ELF-1 (cell line): ENCODE measurements at regions not wholly inside any gene's neighbourhood (a gene's known extent, or its start where the extent isn't known, plus 50 kb on each side); places are given as distances from the start of the nearest gene placed in this dataset.

Experiments
- DNase-seq: peaks from one replicate; pipeline ENCODE4 v3.0.0-alpha.2; 2016; ENCODE audit warnings: low read depth, low spot score

DNA sequence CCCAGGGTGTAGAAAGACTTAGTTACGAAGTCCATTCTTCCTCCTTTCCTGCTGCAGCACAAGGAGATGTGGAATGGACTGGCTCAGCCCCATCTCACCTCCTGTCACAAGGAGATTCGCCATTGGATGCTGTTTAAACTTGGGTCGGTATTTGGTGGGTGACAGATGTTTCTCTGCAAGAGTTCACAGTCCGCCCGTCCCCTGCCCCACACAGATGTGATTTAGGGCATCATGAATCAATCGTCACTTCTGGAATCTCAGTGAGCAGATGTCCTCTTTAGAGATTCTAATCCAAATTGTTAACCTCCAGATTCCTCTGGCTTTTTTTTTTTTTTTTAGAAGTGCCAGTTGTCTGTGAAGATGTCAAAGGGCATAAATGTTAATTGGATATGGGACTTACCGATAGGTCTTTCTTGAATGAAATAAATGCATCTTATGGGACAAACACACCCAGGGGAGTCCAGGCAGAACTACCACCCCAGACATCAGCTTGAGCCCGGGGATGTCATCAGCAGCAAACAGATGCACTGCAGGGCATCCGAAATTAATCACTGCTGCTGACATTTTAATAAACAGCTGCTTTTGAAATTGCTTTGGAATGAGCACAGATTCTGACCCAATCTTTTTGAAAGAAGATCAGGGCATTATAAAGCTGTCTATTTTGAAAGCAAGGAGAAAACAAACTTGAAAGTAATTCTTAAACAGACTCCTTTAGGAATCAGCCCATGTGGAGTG is 117.6 kb upstream of the CDH4 start:
- DNase-seq, result no peak

DNA sequence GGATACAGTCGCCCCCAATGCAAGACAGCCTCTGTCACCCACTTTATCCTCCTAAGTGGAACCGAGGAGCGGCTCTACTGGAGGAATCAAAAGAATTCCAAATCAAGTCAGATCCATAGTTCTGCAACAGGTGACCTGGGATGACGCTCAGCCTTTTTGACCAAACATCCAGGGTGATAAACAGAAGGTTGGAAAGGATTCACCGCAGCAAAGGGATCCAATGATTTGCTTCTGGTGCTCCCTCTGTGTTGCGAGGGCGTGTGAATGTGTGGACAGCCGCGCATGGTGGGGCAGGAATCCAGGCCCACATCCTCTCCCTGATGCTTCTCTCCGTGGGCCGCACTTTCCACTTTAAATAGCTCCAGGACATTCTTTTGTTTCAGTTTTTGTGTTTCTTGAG is 116.8 kb upstream of the CDH4 start:
- DNase-seq, result no peak

DNA sequence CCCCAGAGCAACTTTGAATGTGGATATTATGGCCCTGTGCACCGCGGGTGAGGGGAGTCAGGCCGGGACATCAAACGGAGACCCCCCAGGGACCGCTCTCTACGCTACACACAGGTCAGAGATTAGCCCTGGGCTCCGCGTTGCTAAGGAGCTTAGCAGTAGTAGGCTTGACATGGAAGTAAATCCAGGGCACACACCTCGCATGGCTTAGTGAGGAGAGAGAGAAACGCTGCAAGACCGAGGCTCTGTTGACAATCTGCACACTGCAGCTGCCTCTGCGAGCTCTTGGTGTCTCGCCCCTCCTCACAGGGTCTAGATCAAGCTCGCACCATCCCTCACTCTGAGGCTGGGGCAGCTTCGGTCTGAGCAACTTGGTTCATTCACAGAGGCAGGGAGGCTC is 116.1 kb upstream of the CDH4 start:
- DNase-seq, result peak; percentile 59

DNA sequence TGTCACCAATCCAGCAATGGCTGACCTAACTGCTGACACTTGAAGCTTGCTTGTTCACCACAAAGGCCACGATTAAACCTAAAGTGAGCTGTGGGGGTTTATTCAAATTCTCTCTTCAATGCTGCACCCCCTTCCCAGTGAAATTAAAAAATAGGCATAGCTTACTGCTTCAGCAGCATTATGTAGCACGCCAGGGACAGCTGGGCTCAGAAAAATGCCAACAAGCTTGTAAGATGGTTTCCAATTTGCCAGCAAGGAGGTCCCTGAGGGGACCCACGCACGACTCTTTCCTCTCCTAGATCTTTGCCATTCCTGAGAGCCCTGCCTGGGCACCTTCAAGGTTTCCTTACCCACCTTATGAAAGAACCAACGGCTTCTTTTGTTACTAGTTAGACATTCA is 113.5 kb upstream of the CDH4 start:
- DNase-seq, result no peak

DNA sequence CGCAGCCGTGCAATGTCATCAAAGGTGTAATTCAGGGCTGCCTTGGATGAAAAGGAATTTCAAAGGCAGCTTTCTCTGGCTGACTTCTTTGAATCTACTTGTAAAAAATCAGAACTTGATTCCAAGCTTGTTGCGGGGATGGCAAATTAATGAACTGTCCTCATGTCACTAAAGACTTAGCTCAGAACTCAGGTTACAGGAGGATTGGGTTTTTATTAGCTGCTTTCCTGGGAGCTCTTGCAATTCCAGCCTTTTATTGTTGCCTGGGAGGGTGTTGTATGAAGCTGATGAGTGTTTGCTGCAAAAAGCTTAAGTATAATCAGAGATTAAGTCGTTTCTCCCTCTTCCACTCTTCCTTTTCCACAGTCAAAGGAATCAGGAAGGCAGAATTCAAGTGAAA is 113.0 kb upstream of the CDH4 start:
- no peak for DNase-seq

DNA sequence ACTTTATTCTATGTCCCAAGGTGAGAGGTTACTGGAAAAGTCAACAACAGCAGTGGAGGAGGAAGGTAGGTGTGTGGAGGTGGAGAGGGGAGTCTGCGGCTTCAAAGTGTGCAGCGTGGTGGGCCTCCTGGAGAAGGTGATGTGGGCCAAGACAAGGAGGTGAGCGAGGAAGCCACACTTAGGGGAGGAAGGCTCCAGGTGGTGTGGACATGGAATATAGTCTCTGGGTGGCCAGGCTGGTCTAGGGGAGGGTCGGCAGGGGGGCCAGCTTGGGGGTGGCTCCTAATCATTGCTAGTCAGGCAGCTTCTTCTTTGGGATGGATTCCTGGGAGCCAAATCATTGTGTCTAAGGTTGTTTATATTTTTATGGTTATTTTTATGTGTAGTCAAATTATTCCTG is 111.5 kb upstream of the CDH4 start:
- no peak for DNase-seq

DNA sequence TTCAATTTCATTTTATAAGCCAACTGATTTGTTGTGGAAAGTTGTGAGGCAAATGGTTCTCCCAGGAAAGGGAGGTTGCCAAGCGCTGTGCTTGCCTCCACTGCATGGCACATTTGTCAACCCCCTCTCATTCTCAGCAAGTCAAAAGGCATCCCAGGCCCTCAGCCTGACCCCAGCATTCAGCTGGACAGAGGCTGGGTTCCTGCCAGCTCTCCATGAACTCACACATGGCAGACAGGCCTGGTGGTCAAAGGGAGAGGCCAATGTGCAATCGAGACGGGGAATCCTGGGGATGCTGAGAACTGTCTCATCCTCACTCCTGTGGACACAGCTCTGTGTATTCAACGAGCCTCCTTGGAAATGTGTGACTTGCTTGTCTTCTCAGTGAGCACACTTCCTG is 106.0 kb upstream of the CDH4 start:
- no peak for DNase-seq

DNA sequence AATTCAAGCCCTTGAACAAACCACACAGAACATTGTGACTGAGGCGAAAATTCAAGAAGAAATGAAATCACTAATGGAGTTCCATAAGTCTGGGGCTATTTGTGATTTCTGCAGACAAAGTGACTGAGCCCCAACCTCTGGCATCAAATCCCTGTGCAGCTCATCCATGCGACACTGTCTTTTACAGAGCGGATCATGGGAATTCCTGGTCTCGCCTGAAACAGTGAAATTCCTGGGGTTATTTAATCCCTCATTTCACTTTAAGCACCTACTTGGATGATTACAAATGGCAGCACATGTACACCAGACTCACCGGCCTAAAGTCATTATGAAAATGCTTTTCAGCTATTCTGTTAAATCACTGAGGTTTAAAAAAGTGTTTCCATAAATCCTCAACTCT is 102.4 kb upstream of the CDH4 start:
- no peak for DNase-seq

DNA sequence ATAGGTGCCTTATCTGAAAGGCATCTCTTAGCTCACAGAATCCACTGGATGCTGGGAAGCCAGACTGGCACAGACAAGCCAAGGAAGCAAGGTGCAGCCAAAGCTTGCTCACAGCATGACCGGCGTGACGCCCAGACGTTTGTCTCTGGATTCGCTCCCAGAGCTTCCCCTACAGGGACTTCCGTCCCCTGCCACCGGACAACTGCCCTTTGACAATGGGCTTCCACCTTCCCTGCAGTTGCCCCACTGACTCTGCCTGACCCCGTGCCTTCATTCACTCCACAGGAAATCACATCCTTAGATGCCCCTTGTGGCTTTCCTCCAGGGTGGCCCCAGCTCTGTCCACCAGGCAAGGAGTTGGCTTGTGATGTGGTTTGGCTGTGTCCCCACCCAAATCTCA is 94.8 kb upstream of the CDH4 start:
- no peak for DNase-seq

DNA sequence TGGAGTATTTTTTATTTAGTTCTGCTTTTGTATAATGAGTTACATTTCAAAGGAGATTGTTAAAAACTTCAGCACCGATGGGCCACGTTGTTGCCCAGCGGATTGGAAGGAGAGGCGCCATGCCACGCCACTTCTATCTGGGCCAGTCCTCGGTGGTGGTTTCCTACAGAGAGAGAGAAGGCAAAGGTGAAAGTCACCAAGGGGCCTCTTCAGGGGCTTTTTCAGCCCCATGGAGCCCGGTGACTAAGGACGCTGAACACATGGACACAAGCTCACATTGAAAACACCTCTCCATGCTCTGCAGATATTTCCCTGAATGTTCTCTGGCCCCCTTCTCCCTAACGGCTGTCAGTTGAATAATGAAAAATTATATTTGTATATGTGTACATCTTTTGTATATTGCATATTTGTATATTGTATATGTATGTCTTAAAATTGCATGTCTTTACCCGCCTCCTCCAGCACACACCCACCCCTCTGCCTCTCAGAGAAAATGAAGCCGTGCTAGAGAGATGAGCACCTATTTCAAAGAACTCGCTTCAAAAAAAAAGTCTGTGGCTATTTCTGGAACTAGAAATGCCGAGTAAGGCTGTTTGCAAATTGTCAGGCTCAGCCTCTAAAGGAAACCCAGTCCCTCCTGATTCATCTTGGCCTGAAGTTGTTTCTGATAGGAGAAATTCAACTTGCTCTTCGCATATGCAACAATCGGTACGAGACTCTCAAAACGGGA is 91.9 kb upstream of the CDH4 start:
- DNase-seq, result no peak

DNA sequence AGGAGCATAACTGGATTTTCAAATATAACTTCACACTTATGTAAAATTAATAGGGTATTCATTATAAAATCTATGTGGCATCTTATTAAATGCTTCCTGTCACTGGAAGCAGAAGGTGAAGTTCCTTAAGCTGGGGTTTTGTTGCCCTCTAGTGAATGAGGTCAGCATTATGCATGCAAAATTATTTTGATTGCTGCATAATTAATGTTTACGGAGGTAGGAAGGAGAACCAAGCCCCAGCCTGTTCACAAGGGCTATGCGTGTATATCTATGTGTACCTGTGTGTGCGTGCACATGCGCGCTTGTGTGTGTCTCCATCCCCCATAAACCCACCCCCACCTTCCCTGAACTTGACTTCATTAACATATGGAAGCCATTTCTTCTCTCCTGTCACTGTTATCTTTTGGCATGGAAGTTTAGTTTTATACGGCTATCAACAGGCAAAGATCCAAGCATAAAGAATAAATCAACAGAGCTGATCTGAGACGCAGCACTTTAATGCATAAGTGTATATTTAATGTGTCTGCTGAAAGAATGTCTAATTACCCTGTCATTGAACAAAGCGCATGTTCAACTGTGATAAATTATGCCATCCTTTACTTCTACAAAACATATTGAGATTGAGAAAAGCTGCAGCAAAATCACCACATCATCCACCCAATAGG is 90.2 kb upstream of the CDH4 start:
- DNase-seq, result no peak

DNA sequence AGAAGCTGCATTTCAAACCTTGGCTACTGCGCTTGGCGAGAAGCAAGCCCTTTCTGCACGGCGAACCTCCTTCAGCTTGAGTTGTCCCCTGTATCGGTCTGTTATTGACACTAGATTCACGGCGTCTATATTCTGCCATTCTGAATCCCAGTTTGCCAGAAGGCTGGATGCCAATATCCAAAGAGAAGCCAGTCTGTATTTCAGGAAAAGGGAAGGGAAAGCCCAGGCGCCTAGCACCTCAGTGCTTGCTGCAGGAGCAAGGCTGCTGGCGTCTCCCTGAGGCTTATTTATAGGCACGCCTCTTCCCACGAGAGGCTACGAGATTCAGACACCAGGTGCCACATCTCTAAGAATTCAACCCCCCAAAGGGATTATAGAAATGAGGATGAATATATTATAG is 89.6 kb upstream of the CDH4 start:
- DNase-seq, result no peak

DNA sequence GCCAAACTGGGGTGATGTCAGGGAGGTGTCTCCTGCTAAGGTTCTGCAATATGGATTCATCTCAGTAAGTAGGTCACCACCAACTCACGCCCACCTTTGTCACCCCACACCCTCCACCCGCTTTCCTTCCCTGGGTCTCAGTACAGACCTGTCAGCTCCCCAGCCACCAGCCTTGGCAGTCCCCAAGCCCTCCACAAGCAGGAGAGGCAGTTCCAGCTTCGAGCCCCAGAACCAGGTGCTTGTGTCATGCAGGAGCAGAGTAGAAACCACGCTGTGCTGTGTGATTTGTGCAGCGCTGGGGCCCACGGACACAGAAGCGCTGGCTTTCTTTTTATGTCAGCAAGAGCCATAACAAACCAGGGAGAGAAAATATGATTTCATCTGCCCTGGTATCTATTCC is 89.0 kb upstream of the CDH4 start:
- no peak for DNase-seq

DNA sequence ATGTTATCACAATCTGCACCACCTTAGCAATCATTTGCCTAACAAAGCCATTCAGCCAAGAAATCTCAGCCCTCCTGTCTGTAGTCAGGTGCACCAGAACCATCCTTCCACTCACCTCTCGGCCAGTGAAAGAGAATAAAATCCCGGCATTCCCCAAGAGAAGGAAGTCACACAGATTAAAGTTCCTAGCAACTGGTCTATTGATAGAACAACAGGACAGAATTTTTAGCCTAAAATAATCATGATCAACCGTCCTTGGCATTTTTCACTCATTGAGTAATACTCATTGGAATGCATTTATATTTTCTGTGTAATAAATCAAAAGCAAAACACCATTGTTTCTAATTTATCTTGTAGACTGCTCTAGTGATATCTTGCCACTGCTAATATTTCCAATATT is 85.7 kb upstream of the CDH4 start:
- no peak for DNase-seq

DNA sequence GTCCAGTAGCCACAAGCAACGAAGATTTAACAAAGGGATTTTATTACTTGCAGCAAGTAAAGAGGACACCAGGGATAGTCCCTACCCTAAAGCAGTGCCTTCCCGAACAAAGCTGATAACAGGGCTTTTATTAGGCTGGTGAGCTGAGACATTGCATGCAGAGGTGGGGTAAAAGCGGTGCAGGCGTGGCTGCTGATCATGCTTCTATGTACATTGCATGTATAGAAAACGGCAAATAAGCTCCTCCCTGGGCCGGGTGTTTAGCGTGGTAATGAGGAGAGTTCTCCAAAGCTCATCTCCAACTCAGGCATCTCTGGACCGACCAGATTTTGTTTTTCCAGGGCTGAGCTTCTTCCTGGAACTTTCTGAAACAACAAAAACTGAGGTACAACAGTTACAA is 83.5 kb upstream of the CDH4 start:
- no peak for DNase-seq

DNA sequence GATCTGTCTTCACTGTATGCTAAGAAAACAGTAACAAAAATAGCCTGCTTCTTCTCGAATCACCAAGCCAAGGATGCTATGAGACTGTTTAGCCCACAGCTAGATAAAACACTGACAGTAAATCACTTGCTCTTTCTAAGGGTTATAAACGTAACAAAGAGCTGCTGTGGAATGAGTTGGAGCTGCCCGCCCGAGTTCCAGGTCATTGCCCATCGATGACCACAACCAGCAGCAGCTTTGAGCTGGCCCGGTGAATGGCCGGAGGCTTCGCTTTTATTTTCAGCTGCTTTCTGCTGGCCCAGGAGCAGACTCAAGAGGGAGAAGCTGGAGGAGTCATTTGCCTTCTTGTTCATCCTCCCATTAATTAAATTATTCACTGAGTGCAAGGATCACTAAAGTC is 82.2 kb upstream of the CDH4 start:
- DNase-seq, result no peak

DNA sequence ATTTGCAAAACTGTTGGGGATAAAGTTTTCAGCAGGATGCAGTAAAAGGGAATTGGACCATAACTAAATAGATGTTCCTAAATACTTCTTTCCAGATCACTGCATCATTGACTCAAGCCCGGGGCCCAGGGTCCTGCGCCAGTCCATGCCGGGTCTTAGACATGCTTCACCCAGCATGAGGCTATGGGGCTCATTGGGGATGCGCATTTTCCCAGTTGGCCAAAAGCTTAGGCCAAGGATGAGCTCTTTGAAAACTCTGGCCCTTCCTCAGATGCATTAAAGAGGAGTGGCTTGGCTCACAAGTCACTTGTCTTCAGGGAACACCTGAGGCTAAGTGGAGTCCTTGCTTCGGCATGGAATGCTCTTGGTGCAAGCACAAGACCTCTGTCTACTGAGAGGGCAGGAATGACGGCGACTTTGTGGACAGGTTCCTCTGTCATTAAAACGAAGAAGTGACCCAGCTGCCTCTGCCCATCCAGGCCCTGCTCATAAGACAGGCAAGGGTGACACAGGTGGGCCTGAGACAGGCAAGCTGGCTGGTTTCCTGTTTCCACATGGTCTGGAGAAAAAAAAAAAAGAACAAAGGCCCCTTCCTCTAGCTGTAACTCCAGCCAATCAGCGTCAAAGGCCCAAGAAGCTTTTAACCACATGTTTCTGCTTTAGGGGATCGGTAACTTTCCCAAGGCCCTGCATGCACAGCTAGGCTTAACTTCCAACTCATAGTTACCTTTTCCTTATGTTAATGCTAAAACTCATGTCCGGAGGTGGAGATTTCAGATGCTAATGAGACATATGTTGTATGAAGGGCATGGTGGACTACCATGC is 81.4 kb upstream of the CDH4 start:
- DNase-seq, result peak; percentile 68

DNA sequence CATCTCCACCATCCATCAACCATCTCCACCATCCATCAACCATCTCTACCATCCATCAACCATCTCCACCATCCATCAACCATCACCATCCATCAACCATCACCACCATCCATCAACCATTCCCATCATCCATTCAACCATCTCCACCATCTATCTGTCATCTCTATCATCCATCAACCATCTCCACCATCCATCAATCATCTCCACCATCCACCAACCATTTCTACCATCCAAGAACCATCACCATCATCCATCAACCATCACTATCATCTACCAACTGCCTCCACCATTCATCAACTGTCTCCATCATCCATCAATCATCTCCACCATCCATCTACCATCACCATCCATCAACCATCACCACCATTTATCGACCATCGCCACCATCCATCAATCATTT is 78.8 kb upstream of the CDH4 start:
- no peak for DNase-seq

DNA sequence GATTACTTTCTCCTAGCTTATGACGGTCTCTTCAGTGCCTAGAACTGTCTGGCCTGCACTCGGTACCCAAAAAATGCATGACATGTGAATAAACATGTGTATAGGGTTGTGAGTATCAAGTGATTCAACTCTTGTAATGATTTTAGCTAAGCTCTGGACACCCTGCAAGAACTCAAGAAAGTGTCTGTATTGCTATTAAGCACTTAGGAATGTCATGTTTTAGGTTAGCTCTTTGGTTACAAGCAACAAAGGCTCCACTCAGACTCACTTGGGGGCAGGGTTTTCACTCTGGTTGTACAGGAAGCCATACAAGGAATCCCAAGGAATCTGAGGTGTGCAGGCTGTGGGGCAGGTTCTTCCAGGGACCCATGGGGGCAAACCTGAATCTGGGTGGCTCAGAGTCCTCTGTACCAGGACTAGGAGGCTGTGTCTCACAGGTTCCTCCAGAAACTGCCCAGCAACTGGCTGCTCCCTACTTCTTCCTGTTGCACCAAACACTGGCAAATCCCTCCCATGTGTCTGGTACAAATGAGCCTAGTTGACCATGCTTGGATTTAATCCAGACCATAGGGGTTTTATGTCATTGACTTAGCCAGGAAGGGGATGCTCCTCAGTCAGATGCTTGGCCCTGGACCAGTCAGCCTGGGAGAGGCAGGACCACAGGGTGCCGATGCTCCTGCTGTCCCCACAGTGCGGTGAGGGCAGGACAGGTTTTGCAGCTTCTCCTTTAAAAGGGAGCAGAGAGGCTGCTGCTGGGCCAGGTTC is 77.9 kb upstream of the CDH4 start:
- DNase-seq, result no peak

DNA sequence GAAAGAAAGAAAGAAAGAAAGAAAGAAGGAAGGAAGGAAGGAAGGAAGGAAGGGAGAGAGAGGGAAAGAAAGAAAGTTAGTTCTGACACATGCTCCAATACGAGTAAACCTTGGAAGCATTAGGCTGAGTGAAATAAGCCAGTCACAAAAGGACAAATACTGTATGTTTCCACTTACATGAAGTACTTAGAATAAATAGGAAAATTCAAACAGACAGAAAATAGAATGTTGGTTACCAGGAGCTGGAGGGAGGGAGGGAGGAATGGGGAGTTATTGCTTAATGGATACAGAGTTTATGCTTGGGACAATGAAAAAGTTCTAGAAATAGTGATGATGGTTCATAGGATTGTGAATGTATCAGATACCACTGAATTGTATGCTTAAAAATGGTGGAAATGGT is 75.2 kb upstream of the CDH4 start:
- DNase-seq, result no peak

DNA sequence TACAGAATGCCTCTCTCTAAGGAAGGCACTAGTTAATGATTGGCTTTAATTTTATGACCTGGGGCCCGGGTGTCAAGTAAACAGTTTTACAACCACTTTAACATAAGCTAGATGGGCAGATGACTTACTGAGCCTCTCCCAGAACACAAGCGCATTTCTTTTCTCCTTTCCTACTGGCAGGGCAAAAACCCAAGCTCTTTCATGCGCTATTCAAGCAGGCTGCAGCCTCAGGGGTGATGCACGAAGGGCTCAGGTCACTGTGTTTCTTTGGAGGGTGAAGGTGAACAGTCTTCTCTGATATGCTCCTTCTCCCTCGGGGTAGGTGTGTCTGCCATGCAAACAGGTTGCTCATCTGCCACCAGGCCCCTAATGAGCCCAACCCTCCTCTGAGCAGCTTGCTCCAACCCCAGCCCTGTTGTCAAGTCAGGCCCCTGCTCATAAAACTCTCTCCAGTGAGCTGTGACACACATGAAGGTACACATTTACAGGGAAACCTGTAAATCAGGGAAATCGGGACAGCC is 73.5 kb upstream of the CDH4 start:
- peak; percentile 71 for DNase-seq
